Adrenal gland (tissue), 5 donors: ENCODE measurements at regions not wholly inside any gene's neighbourhood (a gene's known extent, or its start where the extent isn't known, plus 50 kb on each side); places are given as distances from the start of the nearest gene placed in this dataset.

Experiments used
- CTCF ChIP-seq, 6 experiments: fragments of 450-650 bp in 4 of 6; fragments of 200-600 bp in 2 of 6; sonication (generic) in 1 of 6; IDR thresholded peaks; 1 replicate in 5 of 6; 2 replicates in 1 of 6; pipeline versions ENCODE4 v1.5.1 to v1.8.0; 2016 to 2021; ENCODE audit warnings: antibody characterized with exemption in 6 of 6, mild to moderate bottlenecking in 2 of 6, moderate library complexity in 1 of 6
- POLR2A ChIP-seq, 2 donors: fragments of 450-650 bp; IDR thresholded peaks; one replicate each; pipeline ENCODE4 v1.6.1; 2017; ENCODE audit warnings: antibody characterized with exemption in 2 of 2, mild to moderate bottlenecking in 2 of 2, moderate library complexity in 1 of 2
- donor health status: DM: no; HTN: no; CAD: no.

GRCh38 chr3:72463083-72463482 is 385.2 kb downstream of the SHQ1 start:
- TF ChIP-seq CTCF (IDR thresholded peaks at IDR 0.05) (no peak), POLR2A (IDR thresholded peaks at IDR 0.05) (no peak)
